GM12892 (cell line): ENCODE measurements at regions not wholly inside any gene's neighbourhood (a gene's known extent, or its start where the extent isn't known, plus 50 kb on each side); places are given as distances from the start of the nearest gene placed in this dataset.

ENCODE experiments used
- POLR2A ChIP-seq: IDR thresholded peaks from 2 replicates; pipeline ENCODE4 v1.6.1; 2011; ENCODE audit warnings: low read depth, low read length, control low read depth
- POLR2AphosphoS5 ChIP-seq: IDR thresholded peaks from 2 replicates; pipeline ENCODE4 v1.6.1; 2011; ENCODE audit warnings: low read depth, low read length, control low read depth
- TAF1 ChIP-seq: IDR thresholded peaks from 2 replicates; pipeline ENCODE4 v1.6.1; 2011; ENCODE audit warnings: low read depth, mild to moderate bottlenecking, control low read depth, low read length, borderline replicate concordance

DNA sequence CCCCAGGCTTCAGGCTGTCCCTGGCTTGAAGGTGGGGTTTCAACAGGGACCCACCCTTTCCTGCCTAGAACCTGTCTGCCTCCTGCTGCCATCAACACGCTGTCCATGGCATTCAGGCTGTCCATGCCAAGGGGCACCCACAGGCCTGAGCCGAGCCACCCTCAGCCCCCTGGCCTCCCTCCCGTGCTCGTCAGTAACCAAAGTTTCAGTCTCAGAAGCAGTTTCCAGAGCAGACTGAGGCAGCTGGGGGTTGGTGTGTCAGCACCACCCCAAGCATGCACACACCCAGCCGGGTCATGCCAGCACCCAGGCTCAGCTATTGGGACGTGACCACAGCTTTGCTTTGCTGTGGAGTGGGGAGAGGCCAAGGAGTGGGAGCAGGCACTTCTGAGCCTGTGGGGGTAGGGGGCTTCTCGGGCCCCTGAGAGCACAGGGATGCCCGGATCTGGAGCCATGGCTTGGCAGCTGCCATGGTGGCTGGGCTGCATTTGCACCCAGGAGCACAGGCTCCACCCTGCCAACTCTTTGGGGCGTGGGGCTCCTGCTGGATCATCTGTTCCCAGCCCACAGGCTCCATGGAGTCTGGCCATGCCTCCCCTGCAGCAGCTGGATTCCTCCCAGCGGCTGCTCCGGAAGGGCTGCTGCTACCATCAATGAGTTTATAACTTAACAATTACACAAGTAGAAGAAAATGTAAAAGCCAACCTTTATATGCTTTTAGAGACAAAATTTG is 314.5 kb upstream of the SEMA3C start:
- TF ChIP-seq POLR2AphosphoS5 (no peak), POLR2A (no peak), TAF1 (no peak)
